ENCODE measurements at regions not wholly inside any gene's neighbourhood (a gene's known extent, or its start where the extent isn't known, plus 50 kb on each side); places are given as distances from the start of the nearest gene placed in this dataset.

- TF ChIP-seq EP300 (IDR thresholded peaks at IDR 0.05) (no peak), CTCF (IDR thresholded peaks at IDR 0.05) (no peak), POLR2A (IDR thresholded peaks at IDR 0.05) (no peak)
These were observed 470.4 kb downstream of the TRHDE start for GRCh38 chr12:72742568-72742967.
